Activated B cell treated with CpG ODN at 0.5 μM for 24 hours (primary cell): ENCODE measurements at regions not wholly inside any gene's neighbourhood (a gene's known extent, or its start where the extent isn't known, plus 50 kb on each side); places are given as distances from the start of the nearest gene placed in this dataset.
"Not testable (repeated sequence)": the region's sequence is repeated elsewhere in the genome, so short reads cannot be mapped to it uniquely, and the experiment has no call there.

ENCODE experiments used
- ATAC-seq: fragments of 200-7000 bp; cut with Tn5 transposase; one replicate; pipeline ENCODE4 v1.10.0; 2021; ENCODE audit warnings: low read depth, mild to moderate bottlenecking, moderate library complexity
- CTCF ChIA-PET: fragments of 350-600 bp; sonication (Branson Sonifier 250); formaldehyde crosslinking; loops from one replicate; lab custom pipeline; 2021; ENCODE audit warnings: antibody characterized with exemption; lab: Charles Lee
- POLR2A ChIA-PET: fragments of 350-600 bp; sonication (Branson Sonifier 250); formaldehyde crosslinking; loops from one replicate; lab custom pipeline; 2021; ENCODE audit warnings: antibody characterized with exemption; lab: Charles Lee
- DNase-seq: peaks from one replicate; pipeline ENCODE4 v3.0.0; 2022
- H3K27ac Mint-ChIP-seq: one replicate; pipeline ENCODE4 v1.8.0; 2020; ENCODE audit warnings: mixed read lengths
- H3K27me3 Mint-ChIP-seq: one replicate; pipeline ENCODE4 v1.8.0; 2021; ENCODE audit warnings: mixed read lengths
- H3K36me3 Mint-ChIP-seq: one replicate; pipeline ENCODE4 v1.8.0; 2021; ENCODE audit warnings: low read depth, mixed read lengths
- H3K4me1 Mint-ChIP-seq: one replicate; pipeline ENCODE4 v1.8.0; 2021; ENCODE audit warnings: mixed read lengths
- H3K4me3 Mint-ChIP-seq: one replicate; pipeline ENCODE4 v1.8.0; 2020; ENCODE audit warnings: mild to moderate bottlenecking, mixed read lengths
- H3K9me3 Mint-ChIP-seq: one replicate; pipeline ENCODE4 v1.8.0; 2020; ENCODE audit warnings: mixed read lengths
- CTCF ChIP-seq: fragments of 200-600 bp; IDR thresholded peaks from one replicate; pipeline ENCODE4 v1.8.0; 2022; ENCODE audit warnings: antibody characterized with exemption, mild to moderate bottlenecking
- intact Hi-C: fragments of 100-400 bp; cut with micrococcal nuclease; formaldehyde crosslinking; loops from one replicate; pipeline ENCODE4 v1.15.1; 2024

DNA sequence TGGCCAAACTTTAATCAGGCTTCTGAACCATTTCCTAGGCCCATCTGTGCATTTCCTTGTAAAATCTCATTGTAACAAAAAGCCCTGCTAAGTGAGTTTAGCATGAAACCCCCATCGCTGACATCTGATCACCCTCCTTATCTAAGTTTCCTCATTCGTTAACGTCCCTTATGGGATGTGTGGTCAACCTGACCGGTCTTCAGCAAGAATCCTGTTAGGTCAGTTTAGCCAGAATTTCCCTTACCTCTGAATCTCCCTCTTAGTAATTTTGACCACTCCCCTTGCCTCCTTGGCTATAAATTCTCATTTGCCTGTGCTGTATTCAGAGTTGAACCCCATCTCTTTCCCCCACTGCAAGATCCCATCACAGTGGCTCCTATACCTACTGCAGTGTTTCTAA, 239.3 kb downstream of the RMST start:
- CTCF ChIA-PET = no interaction called here
- POLR2A ChIA-PET = no interaction called here

GRCh38 chr12:97711392-97711791, 248.8 kb downstream of the RMST start:
- Mint-ChIP-seq H3K4me3 (no peak overlapping the region), H3K27ac (no peak overlapping the region), H3K9me3 (no peaks in the 10 kb centered on the region), H3K4me1 (no peaks in the 10 kb centered on the region), H3K36me3 (no peaks in the 10 kb centered on the region), H3K27me3 (no peaks in the 10 kb centered on the region)
- POLR2A ChIA-PET = no interaction called here
- CTCF ChIA-PET = no interaction called here
- intact Hi-C loops = no loop called here
- ATAC-seq (no peak), DNase-seq (no peak)
- TF ChIP-seq CTCF = no peak

More for the DNA sequence above, 239.3 kb downstream of the RMST start:
- H3K27me3 Mint-ChIP-seq = no peaks in the 10 kb centered on the region
- no peak overlapping the region for H3K4me3 Mint-ChIP-seq
- H3K36me3 Mint-ChIP-seq = no peaks in the 10 kb centered on the region
- no peak for TF ChIP-seq CTCF
- no peak overlapping the region for H3K27ac Mint-ChIP-seq
- no peaks in the 10 kb centered on the region for H3K4me1 Mint-ChIP-seq
- H3K9me3 Mint-ChIP-seq = no peaks in the 10 kb centered on the region
- ATAC-seq (no peak), DNase-seq (no peak)
- intact Hi-C loops = no loop called here

DNA sequence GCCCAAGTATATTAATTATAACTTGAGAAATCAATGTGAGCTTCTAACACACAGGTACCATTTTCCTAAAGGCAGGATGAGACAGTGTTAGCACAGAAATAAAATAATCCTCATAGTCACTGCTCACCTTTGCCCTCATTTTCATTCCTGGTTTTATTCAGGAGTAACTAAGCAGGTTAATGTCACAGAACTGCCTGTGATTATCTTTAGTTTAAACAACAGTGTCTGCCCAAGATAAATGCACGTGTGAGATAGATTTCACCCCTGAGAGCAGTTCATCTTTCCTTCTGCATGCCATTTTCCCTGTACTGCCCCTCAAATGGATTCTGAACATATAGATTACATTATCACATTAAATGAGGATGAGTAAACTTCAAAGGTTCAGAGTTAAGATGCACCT, 250.7 kb downstream of the RMST start:
- intact Hi-C loops = no loop called here
- no peaks in the 10 kb centered on the region for H3K9me3 Mint-ChIP-seq
- POLR2A ChIA-PET = no interaction called here
- H3K27me3 Mint-ChIP-seq = no peaks in the 10 kb centered on the region
- H3K4me3 Mint-ChIP-seq = no peak overlapping the region
- CTCF ChIA-PET = no interaction called here
- H3K36me3 Mint-ChIP-seq = no peaks in the 10 kb centered on the region
- H3K27ac Mint-ChIP-seq = no peak overlapping the region
- ATAC-seq (no peak), DNase-seq (no peak)
- TF ChIP-seq CTCF = no peak
- H3K4me1 Mint-ChIP-seq = no peaks in the 10 kb centered on the region

- Mint-ChIP-seq H3K36me3 (no peaks in the 10 kb centered on the region), H3K4me1 (no peaks in the 10 kb centered on the region), H3K27ac (no peak overlapping the region), H3K27me3 (no peaks in the 10 kb centered on the region), H3K9me3 (no peaks in the 10 kb centered on the region), H3K4me3 (no peak overlapping the region)
- intact Hi-C loops = no loop called here
- ChIA-PET CTCF (no interaction called here), POLR2A (no interaction called here)
- DNase-seq (no peak), ATAC-seq (no peak)
- TF ChIP-seq CTCF = no peak
Measured at GRCh38 chr12:97714107-97714563, 251.5 kb downstream of the RMST start.

- ATAC-seq = no peak
- H3K36me3 Mint-ChIP-seq = no peaks in the 10 kb centered on the region
- no peak for DNase-seq
- no peak overlapping the region for H3K4me3 Mint-ChIP-seq
- intact Hi-C loops = no loop called here
- no peak for TF ChIP-seq CTCF
- ChIA-PET POLR2A (no interaction called here), CTCF (no interaction called here)
- peaks cover 1% of the 10 kb centered on the region for H3K9me3 Mint-ChIP-seq
- no peaks in the 10 kb centered on the region for H3K4me1 Mint-ChIP-seq
- H3K27ac Mint-ChIP-seq = no peak overlapping the region
- H3K27me3 Mint-ChIP-seq = no peaks in the 10 kb centered on the region
Measured at GRCh38 chr12:97716356-97716755, 253.8 kb downstream of the RMST start.

- H3K9me3 Mint-ChIP-seq, H3K27ac Mint-ChIP-seq, POLR2A ChIA-PET, H3K4me1 Mint-ChIP-seq, DNase-seq, intact Hi-C loops, CTCF ChIA-PET, ATAC-seq, H3K36me3 Mint-ChIP-seq, H3K27me3 Mint-ChIP-seq, H3K4me3 Mint-ChIP-seq: not testable (repeated sequence)
Measured at GRCh38 chr12:97723801-97724200, 261.2 kb downstream of the RMST start.
